GM23338 (cell line): ENCODE measurements at regions not wholly inside any gene's neighbourhood (a gene's known extent, or its start where the extent isn't known, plus 50 kb on each side); places are given as distances from the start of the nearest gene placed in this dataset.

Experiments used
- ATAC-seq: fragments of 200-7000 bp; cut with Tn5 transposase; 3 replicates; pipeline ENCODE4 v1.9.1; 2020
- DNase-seq: peaks from one replicate; pipeline ENCODE4 v3.0.0-alpha.2; 2015; ENCODE audit warnings: low spot score
- H2AFZ ChIP-seq: fragments of 200-600 bp; sonication (generic); 2 replicates; pipeline ENCODE4 v1.8.0; 2016; ENCODE audit warnings: antibody characterized with exemption, mild to moderate bottlenecking, moderate library complexity
- H3F3A ChIP-seq: fragments of 200-600 bp; sonication (generic); replicated peaks from 2 replicates; pipeline ENCODE4 v1.8.0; 2017; ENCODE audit warnings: antibody characterized with exemption, mixed run types, low read depth
- H3K27ac ChIP-seq: fragments of 200-600 bp; sonication (generic); 2 replicates; pipeline ENCODE4 v1.6.1; 2016; ENCODE audit warnings: low read depth
- H3K27me3 ChIP-seq: fragments of 200-600 bp; sonication (generic); 2 replicates; pipeline ENCODE4 v1.8.0; 2016; ENCODE audit warnings: mild to moderate bottlenecking, mixed run types, moderate library complexity; ENCODE audit not compliant: insufficient read depth
- H3K36me3 ChIP-seq: fragments of 200-600 bp; sonication (generic); 2 replicates; pipeline ENCODE4 v1.8.0; 2016; ENCODE audit warnings: mild to moderate bottlenecking; ENCODE audit not compliant: insufficient read depth
- H3K4me1 ChIP-seq: fragments of 200-600 bp; sonication (generic); 2 replicates; pipeline ENCODE4 v1.8.0; 2016; ENCODE audit warnings: mild to moderate bottlenecking, moderate library complexity; ENCODE audit not compliant: insufficient read depth
- H3K4me2 ChIP-seq: fragments of 200-600 bp; sonication (generic); 2 replicates; pipeline ENCODE4 v1.7.1; 2017; ENCODE audit warnings: mixed run types
- H3K4me3 ChIP-seq: fragments of 200-600 bp; sonication (generic); 2 replicates; pipeline ENCODE4 v1.6.1; 2016; ENCODE audit warnings: mixed run types
- H3K79me2 ChIP-seq: fragments of 200-600 bp; sonication (generic); replicated peaks from 2 replicates; pipeline ENCODE4 v1.8.0; 2017; ENCODE audit warnings: mild to moderate bottlenecking; ENCODE audit not compliant: insufficient read depth
- H3K9me2 ChIP-seq: fragments of 200-600 bp; sonication (generic); 2 replicates; pipeline ENCODE4 v1.8.0; 2017; ENCODE audit not compliant: insufficient read depth
- H4K20me1 ChIP-seq: fragments of 200-600 bp; sonication (generic); replicated peaks from 2 replicates; pipeline ENCODE4 v1.8.0; 2017; ENCODE audit warnings: mild to moderate bottlenecking; ENCODE audit not compliant: insufficient read depth
- H3K27ac Mint-ChIP-seq: 2 replicates; pipeline ENCODE4 v1.8.0; 2020; ENCODE audit warnings: inconsistent platforms, mild to moderate bottlenecking, moderate library complexity, mixed read lengths
- H3K27me3 Mint-ChIP-seq: 3 replicates; pipeline ENCODE4 v1.8.0; 2022; ENCODE audit warnings: low read depth, mild to moderate bottlenecking, moderate library complexity, mixed read lengths, inconsistent platforms; ENCODE audit not compliant: insufficient read depth, poor library complexity
- H3K36me3 Mint-ChIP-seq: 3 replicates; pipeline ENCODE4 v1.8.0; 2021; ENCODE audit warnings: low read depth, mild to moderate bottlenecking, inconsistent platforms, moderate library complexity, mixed read lengths
- H3K4me1 Mint-ChIP-seq: 3 replicates; pipeline ENCODE4 v1.8.0; 2020; ENCODE audit warnings: mild to moderate bottlenecking, inconsistent platforms, mixed read lengths
- H3K4me3 Mint-ChIP-seq: 3 replicates; pipeline ENCODE4 v1.8.0; 2021; ENCODE audit warnings: moderate library complexity, mild to moderate bottlenecking, inconsistent platforms, mixed read lengths
- H3K9me3 Mint-ChIP-seq: 3 replicates; pipeline ENCODE4 v1.8.0; 2020; ENCODE audit warnings: moderate library complexity, mild to moderate bottlenecking, inconsistent platforms, mixed read lengths
- CREB1 ChIP-seq: fragments of 250-450 bp; sonication (Bioruptor Pico); IDR thresholded peaks from 2 replicates; pipeline ENCODE4 v1.5.0; 2020; ENCODE audit warnings: low read depth, mild to moderate bottlenecking, moderate library complexity
- CTCF ChIP-seq, 2 experiments: fragments of 200-600 bp in 1 of 2; sonication (generic) in 1 of 2; conservative IDR thresholded peaks; 2 replicates each; pipeline versions ENCODE4 v1.5.1 to v1.6.1; 2016 to 2017; ENCODE audit warnings: antibody characterized with exemption in 2 of 2, low read depth in 2 of 2, mild to moderate bottlenecking in 2 of 2, moderate library complexity in 1 of 2
- ETS1 ChIP-seq: IDR thresholded peaks from 2 replicates; pipeline ENCODE4 v1.6.1; 2016; ENCODE audit warnings: antibody characterized with exemption
- EZH2 ChIP-seq: fragments of 200-600 bp; sonication (generic); IDR thresholded peaks from one replicate; pipeline ENCODE4 v1.8.0; 2017; ENCODE audit warnings: antibody characterized with exemption, mild to moderate bottlenecking, low read depth; ENCODE audit not compliant: unreplicated experiment
- EZH2phosphoT487 ChIP-seq: fragments of 200-600 bp; sonication (generic); IDR thresholded peaks from one replicate; pipeline ENCODE4 v1.8.1; 2018; ENCODE audit warnings: antibody characterized with exemption; ENCODE audit not compliant: unreplicated experiment
- JUNB ChIP-seq: IDR thresholded peaks from one replicate; pipeline ENCODE4 v1.6.1; 2016; ENCODE audit warnings: antibody characterized with exemption; ENCODE audit not compliant: unreplicated experiment
- NANOG ChIP-seq: IDR thresholded peaks from 2 replicates; pipeline ENCODE4 v1.6.1; 2016; ENCODE audit warnings: antibody characterized with exemption, borderline replicate concordance
- POLR2AphosphoS5 ChIP-seq: IDR thresholded peaks from 2 replicates; pipeline ENCODE4 v1.6.1; 2016; ENCODE audit warnings: antibody characterized with exemption, low read depth
- STAT1 ChIP-seq: IDR thresholded peaks from one replicate; pipeline ENCODE4 v1.6.1; 2016; ENCODE audit warnings: antibody characterized with exemption; ENCODE audit not compliant: unreplicated experiment
- ZNF114 ChIP-seq: fragments of 250-450 bp; sonication (Bioruptor Pico); IDR thresholded peaks from 2 replicates; pipeline ENCODE4 v1.5.0; 2020; ENCODE audit warnings: mild to moderate bottlenecking, moderate library complexity
- ZNF331 ChIP-seq: fragments of 250-450 bp; sonication (Bioruptor Pico); IDR thresholded peaks from 2 replicates; pipeline ENCODE4 v1.5.0; 2020; ENCODE audit warnings: low read depth, mild to moderate bottlenecking, moderate library complexity
- TF ChIP-seq, protein P1 (sequence below): fragments of 250-450 bp; sonication (Bioruptor Pico); IDR thresholded peaks from 2 replicates; pipeline ENCODE4 v1.5.0; 2020; ENCODE audit warnings: mild to moderate bottlenecking, moderate library complexity
- TF ChIP-seq, protein P2 (sequence below): IDR thresholded peaks from one replicate; pipeline ENCODE4 v1.6.1; 2018; ENCODE audit warnings: antibody characterized with exemption; ENCODE audit not compliant: unreplicated experiment

- H3K79me2 ChIP-seq: no peaks in the 10 kb centered on the region
- H2AFZ ChIP-seq: no peak overlapping the region
- H3K36me3 Mint-ChIP-seq: no peaks in the 10 kb centered on the region
Measured at GRCh38 chr4:35315419-35315818, 928.9 kb downstream of the ARAP2 start.

More at GRCh38 chr4:35315419-35315818, 928.9 kb downstream of the ARAP2 start:
- Histone ChIP-seq H3K27ac (no peak overlapping the region), H3K4me3 (no peak overlapping the region), H3K4me1 (no peaks in the 10 kb centered on the region), H3K27me3 (no peaks in the 10 kb centered on the region), H3K36me3 (no peaks in the 10 kb centered on the region), H3K9me2 (peaks cover 3% of the 10 kb centered on the region; the same call in 1 of the 2 replicates), H4K20me1 (no peaks in the 10 kb centered on the region), H3K4me2 (no peak overlapping the region), H3F3A (no peaks in the 10 kb centered on the region)
- H3K9me3 Mint-ChIP-seq: no peaks in the 10 kb centered on the region
- TF ChIP-seq ZNF114 (CRISPR knock-in tag) (no peak), POLR2AphosphoS5 (no peak), ETS1 (no peak), JUNB (no peak), CREB1 (CRISPR knock-in tag) (no peak), CTCF (conservative IDR thresholded peaks at IDR 0.05; ENCODE audit: low read depth in 2 of 2) (no peak), STAT1 (no peak), ZNF331 (CRISPR knock-in tag) (no peak), NANOG (no peak), EZH2 (no peak), EZH2phosphoT487 (no peak)
- TF ChIP-seq, protein P1, sequence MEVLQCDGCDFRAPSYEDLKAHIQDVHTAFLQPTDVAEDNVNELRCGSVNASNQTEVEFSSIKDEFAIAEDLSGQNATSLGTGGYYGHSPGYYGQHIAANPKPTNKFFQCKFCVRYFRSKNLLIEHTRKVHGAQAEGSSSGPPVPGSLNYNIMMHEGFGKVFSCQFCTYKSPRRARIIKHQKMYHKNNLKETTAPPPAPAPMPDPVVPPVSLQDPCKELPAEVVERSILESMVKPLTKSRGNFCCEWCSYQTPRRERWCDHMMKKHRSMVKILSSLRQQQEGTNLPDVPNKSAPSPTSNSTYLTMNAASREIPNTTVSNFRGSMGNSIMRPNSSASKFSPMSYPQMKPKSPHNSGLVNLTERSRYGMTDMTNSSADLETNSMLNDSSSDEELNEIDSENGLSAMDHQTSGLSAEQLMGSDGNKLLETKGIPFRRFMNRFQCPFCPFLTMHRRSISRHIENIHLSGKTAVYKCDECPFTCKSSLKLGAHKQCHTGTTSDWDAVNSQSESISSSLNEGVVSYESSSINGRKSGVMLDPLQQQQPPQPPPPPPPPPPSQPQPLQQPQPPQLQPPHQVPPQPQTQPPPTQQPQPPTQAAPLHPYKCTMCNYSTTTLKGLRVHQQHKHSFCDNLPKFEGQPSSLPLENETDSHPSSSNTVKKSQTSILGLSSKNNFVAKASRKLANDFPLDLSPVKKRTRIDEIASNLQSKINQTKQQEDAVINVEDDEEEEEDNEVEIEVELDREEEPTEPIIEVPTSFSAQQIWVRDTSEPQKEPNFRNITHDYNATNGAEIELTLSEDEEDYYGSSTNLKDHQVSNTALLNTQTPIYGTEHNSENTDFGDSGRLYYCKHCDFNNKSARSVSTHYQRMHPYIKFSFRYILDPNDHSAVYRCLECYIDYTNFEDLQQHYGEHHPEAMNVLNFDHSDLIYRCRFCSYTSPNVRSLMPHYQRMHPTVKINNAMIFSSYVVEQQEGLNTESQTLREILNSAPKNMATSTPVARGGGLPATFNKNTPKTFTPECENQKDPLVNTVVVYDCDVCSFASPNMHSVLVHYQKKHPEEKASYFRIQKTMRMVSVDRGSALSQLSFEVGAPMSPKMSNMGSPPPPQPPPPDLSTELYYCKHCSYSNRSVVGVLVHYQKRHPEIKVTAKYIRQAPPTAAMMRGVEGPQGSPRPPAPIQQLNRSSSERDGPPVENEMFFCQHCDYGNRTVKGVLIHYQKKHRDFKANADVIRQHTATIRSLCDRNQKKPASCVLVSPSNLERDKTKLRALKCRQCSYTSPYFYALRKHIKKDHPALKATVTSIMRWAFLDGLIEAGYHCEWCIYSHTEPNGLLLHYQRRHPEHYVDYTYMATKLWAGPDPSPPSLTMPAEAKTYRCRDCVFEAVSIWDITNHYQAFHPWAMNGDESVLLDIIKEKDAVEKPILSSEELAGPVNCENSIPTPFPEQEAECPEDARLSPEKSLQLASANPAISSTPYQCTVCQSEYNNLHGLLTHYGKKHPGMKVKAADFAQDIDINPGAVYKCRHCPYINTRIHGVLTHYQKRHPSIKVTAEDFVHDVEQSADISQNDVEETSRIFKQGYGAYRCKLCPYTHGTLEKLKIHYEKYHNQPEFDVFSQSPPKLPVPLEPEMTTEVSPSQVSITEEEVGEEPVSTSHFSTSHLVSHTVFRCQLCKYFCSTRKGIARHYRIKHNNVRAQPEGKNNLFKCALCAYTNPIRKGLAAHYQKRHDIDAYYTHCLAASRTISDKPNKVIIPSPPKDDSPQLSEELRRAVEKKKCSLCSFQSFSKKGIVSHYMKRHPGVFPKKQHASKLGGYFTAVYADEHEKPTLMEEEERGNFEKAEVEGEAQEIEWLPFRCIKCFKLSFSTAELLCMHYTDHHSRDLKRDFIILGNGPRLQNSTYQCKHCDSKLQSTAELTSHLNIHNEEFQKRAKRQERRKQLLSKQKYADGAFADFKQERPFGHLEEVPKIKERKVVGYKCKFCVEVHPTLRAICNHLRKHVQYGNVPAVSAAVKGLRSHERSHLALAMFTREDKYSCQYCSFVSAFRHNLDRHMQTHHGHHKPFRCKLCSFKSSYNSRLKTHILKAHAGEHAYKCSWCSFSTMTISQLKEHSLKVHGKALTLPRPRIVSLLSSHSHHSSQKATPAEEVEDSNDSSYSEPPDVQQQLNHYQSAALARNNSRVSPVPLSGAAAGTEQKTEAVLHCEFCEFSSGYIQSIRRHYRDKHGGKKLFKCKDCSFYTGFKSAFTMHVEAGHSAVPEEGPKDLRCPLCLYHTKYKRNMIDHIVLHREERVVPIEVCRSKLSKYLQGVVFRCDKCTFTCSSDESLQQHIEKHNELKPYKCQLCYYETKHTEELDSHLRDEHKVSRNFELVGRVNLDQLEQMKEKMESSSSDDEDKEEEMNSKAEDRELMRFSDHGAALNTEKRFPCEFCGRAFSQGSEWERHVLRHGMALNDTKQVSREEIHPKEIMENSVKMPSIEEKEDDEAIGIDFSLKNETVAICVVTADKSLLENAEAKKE (CRISPR knock-in tag): no peak
- TF ChIP-seq, protein P2, sequence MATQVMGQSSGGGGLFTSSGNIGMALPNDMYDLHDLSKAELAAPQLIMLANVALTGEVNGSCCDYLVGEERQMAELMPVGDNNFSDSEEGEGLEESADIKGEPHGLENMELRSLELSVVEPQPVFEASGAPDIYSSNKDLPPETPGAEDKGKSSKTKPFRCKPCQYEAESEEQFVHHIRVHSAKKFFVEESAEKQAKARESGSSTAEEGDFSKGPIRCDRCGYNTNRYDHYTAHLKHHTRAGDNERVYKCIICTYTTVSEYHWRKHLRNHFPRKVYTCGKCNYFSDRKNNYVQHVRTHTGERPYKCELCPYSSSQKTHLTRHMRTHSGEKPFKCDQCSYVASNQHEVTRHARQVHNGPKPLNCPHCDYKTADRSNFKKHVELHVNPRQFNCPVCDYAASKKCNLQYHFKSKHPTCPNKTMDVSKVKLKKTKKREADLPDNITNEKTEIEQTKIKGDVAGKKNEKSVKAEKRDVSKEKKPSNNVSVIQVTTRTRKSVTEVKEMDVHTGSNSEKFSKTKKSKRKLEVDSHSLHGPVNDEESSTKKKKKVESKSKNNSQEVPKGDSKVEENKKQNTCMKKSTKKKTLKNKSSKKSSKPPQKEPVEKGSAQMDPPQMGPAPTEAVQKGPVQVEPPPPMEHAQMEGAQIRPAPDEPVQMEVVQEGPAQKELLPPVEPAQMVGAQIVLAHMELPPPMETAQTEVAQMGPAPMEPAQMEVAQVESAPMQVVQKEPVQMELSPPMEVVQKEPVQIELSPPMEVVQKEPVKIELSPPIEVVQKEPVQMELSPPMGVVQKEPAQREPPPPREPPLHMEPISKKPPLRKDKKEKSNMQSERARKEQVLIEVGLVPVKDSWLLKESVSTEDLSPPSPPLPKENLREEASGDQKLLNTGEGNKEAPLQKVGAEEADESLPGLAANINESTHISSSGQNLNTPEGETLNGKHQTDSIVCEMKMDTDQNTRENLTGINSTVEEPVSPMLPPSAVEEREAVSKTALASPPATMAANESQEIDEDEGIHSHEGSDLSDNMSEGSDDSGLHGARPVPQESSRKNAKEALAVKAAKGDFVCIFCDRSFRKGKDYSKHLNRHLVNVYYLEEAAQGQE: no peak
- H3K4me3 Mint-ChIP-seq: no peak overlapping the region
- H3K4me1 Mint-ChIP-seq: no peaks in the 10 kb centered on the region
- DNase-seq (no peak), ATAC-seq (no peak)
- no peaks in the 10 kb centered on the region for H3K27me3 Mint-ChIP-seq
- no peak overlapping the region for H3K27ac Mint-ChIP-seq
